Activated CD8-positive, alpha-beta T cell treated with anti-CD3 and anti-CD28 coated beads, Interleukin-2, amount 10 ng/mL, durations not matched to agents 7 days and 5 days (primary cell): ENCODE measurements at regions not wholly inside any gene's neighbourhood (a gene's known extent, or its start where the extent isn't known, plus 50 kb on each side); places are given as distances from the start of the nearest gene placed in this dataset.

ENCODE experiments used
- ATAC-seq: fragments of 150-1000 bp; cut with Tn5 transposase; one replicate; pipeline ENCODE4 v1.10.0; 2021; ENCODE audit warnings: moderate library complexity
- CTCF ChIA-PET: fragments of 350-600 bp; sonication (Branson Sonifier 250); formaldehyde crosslinking; loops from one replicate; lab custom pipeline; 2021; ENCODE audit warnings: antibody characterized with exemption; lab: Charles Lee
- POLR2A ChIA-PET: fragments of 350-600 bp; sonication (Branson Sonifier 250); formaldehyde crosslinking; loops from one replicate; lab custom pipeline; 2021; ENCODE audit warnings: antibody characterized with exemption; lab: Charles Lee
- DNase-seq: peaks from one replicate; pipeline ENCODE4 v3.0.0-alpha.2; 2020
- H3K27ac Mint-ChIP-seq: one replicate; pipeline ENCODE4 v1.8.0; 2021; ENCODE audit warnings: mild to moderate bottlenecking, mixed read lengths
- H3K27me3 Mint-ChIP-seq: one replicate; pipeline ENCODE4 v1.8.0; 2021; ENCODE audit warnings: low read depth, mixed read lengths
- H3K36me3 Mint-ChIP-seq: one replicate; pipeline ENCODE4 v1.8.0; 2021; ENCODE audit warnings: low read depth, mixed read lengths
- H3K4me1 Mint-ChIP-seq: one replicate; pipeline ENCODE4 v1.8.0; 2021; ENCODE audit warnings: low read depth, mixed read lengths
- H3K4me3 Mint-ChIP-seq: one replicate; pipeline ENCODE4 v1.8.0; 2021; ENCODE audit warnings: mild to moderate bottlenecking, mixed read lengths
- H3K9me3 Mint-ChIP-seq: one replicate; pipeline ENCODE4 v1.8.0; 2022; ENCODE audit warnings: mixed read lengths; ENCODE audit not compliant: insufficient read depth

GRCh38 chr2:67808112-67808511 lies 254.7 kb downstream of the C1D start:
- DNase-seq (no peak), ATAC-seq (no peak)
- CTCF ChIA-PET, result no interaction called here
- H3K4me3 Mint-ChIP-seq, result no peak overlapping the region
- peaks cover 9% of the 10 kb centered on the region for H3K9me3 Mint-ChIP-seq
- POLR2A ChIA-PET, result no interaction called here
- no peaks in the 10 kb centered on the region for H3K4me1 Mint-ChIP-seq
- no peak overlapping the region for H3K27ac Mint-ChIP-seq
- no peaks in the 10 kb centered on the region for H3K27me3 Mint-ChIP-seq
- H3K36me3 Mint-ChIP-seq, result no peaks in the 10 kb centered on the region

GRCh38 chr2:67812682-67813081 lies 250.1 kb downstream of the C1D start:
- Mint-ChIP-seq H3K36me3 (no peaks in the 10 kb centered on the region), H3K27ac (no peak overlapping the region), H3K4me3 (no peak overlapping the region), H3K9me3 (peaks cover 9% of the 10 kb centered on the region), H3K4me1 (no peaks in the 10 kb centered on the region), H3K27me3 (no peaks in the 10 kb centered on the region)
- DNase-seq (no peak), ATAC-seq (no peak)
- CTCF ChIA-PET, result no interaction called here
- POLR2A ChIA-PET, result no interaction called here

DNA sequence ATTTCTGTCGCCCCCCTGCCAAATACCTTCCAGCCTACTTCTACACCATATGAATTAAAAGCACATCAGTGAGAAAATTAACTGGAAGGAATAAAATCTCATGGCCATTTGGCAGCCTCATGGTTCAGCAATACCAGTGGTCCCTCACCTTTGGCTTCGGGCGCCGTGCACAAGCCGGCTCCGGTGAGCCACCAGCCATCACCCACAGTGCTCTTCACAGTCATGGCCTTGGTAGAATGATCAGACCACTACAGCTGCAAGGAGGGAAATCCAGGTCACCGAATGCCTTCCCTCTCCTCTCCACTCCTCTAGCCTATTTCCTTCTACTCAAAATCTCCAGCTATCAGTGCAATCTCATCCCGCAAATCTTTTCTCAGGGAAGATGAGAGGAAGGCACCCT lies 239.1 kb downstream of the C1D start:
- POLR2A ChIA-PET, result no interaction called here
- CTCF ChIA-PET, result no interaction called here

DNA sequence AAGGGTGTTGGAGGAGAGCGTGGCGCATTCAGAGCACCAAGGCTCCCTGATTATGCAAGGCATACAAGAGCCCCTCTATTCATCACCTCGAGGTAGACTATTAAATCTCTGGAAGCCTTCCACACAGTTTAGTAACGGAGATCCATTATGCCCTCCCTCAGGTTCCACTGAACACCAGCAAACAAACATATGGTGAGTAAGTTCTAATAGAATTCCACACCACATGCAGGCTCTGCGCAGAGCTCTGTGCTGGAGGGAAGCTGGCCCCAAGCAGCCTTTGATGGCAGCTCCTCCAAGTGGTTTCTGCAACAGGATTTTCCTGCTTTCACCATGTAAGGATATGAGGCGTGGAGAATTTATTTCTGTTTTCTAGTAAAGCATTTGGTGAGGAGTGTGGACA lies 238.6 kb downstream of the C1D start:
- Mint-ChIP-seq H3K27me3 (no peaks in the 10 kb centered on the region), H3K9me3 (no peaks in the 10 kb centered on the region), H3K4me1 (no peaks in the 10 kb centered on the region), H3K36me3 (no peaks in the 10 kb centered on the region), H3K27ac (no peak overlapping the region), H3K4me3 (no peak overlapping the region)
- no peak for DNase-seq
- ChIA-PET CTCF (no interaction called here), POLR2A (no interaction called here)
- ATAC-seq, result no peak

More for the DNA sequence above, 239.1 kb downstream of the C1D start:
- ATAC-seq (no peak), DNase-seq (no peak)
- H3K9me3 Mint-ChIP-seq, result no peaks in the 10 kb centered on the region
- H3K4me3 Mint-ChIP-seq, result no peak overlapping the region
- H3K27me3 Mint-ChIP-seq, result no peaks in the 10 kb centered on the region
- no peak overlapping the region for H3K27ac Mint-ChIP-seq
- H3K36me3 Mint-ChIP-seq, result no peaks in the 10 kb centered on the region
- no peaks in the 10 kb centered on the region for H3K4me1 Mint-ChIP-seq

- Mint-ChIP-seq H3K4me1 (no peaks in the 10 kb centered on the region), H3K9me3 (no peaks in the 10 kb centered on the region), H3K27ac (no peak overlapping the region), H3K36me3 (no peaks in the 10 kb centered on the region), H3K4me3 (no peak overlapping the region), H3K27me3 (no peaks in the 10 kb centered on the region)
- ATAC-seq (no peak), DNase-seq (no peak)
- POLR2A ChIA-PET, result no interaction called here
- CTCF ChIA-PET, result no interaction called here
Observed at GRCh38 chr2:67825476-67825875, 237.3 kb downstream of the C1D start.

GRCh38 chr2:67828066-67828465 lies 234.7 kb downstream of the C1D start:
- no peaks in the 10 kb centered on the region for H3K36me3 Mint-ChIP-seq
- H3K27me3 Mint-ChIP-seq, result no peaks in the 10 kb centered on the region
- CTCF ChIA-PET, result no interaction called here
- H3K4me3 Mint-ChIP-seq, result no peak overlapping the region
- DNase-seq (no peak), ATAC-seq (no peak)
- POLR2A ChIA-PET, result no interaction called here
- no peak overlapping the region for H3K27ac Mint-ChIP-seq
- H3K4me1 Mint-ChIP-seq, result no peaks in the 10 kb centered on the region
- H3K9me3 Mint-ChIP-seq, result no peaks in the 10 kb centered on the region

GRCh38 chr2:67829470-67829869 lies 233.3 kb downstream of the C1D start:
- Mint-ChIP-seq H3K9me3 (no peaks in the 10 kb centered on the region), H3K27me3 (no peaks in the 10 kb centered on the region), H3K27ac (no peak overlapping the region), H3K4me3 (no peak overlapping the region), H3K36me3 (no peaks in the 10 kb centered on the region), H3K4me1 (no peaks in the 10 kb centered on the region)
- ATAC-seq, result no peak
- no peak for DNase-seq
- POLR2A ChIA-PET, result no interaction called here
- CTCF ChIA-PET, result no interaction called here

DNA sequence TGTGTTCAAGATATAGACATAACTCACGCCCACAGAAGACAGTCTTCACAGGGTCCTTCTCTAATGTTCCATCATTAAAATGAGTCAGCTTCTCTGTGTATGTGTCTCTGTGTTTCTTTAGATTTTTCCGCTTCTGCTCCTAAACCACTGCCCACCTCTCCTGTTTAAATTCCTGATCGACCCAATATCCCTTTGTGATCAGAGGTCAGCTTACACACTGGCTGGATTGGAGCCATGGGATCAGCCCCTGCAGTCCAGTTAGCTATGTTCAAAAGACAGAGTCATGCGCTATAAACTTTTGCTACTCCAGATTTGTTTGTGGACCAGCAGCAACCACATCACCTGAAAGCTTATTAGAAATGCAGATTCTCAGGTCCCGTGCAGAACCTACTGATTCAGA lies 229.2 kb downstream of the C1D start:
- no peak for ATAC-seq
- ChIA-PET CTCF (no interaction called here), POLR2A (no interaction called here)
- no peak overlapping the region for H3K27ac Mint-ChIP-seq
- H3K36me3 Mint-ChIP-seq, result no peaks in the 10 kb centered on the region
- no peaks in the 10 kb centered on the region for H3K9me3 Mint-ChIP-seq
- no peak for DNase-seq
- no peak overlapping the region for H3K4me3 Mint-ChIP-seq
- no peaks in the 10 kb centered on the region for H3K27me3 Mint-ChIP-seq
- no peaks in the 10 kb centered on the region for H3K4me1 Mint-ChIP-seq

DNA sequence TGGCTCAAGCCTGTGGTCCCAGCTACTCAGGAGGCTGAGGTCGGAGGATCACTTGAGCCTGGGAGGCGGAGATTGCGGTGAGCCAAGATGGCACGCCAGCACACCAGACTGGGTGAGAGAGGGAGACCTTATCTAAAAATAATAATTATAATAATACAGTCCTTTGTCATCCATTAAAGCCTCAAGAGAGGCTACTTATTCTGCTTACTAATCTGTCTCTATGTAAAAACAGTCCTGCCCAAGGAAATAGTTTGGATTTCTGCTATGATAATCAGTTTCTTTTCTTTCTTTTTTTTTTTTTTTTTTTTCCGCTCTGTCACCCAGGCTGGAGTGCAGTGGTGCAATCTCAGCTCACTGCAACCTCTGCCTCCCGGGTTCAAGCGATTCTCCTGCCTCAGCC lies 228.3 kb downstream of the C1D start:
- Mint-ChIP-seq H3K4me3 (no peak overlapping the region), H3K4me1 (no peaks in the 10 kb centered on the region), H3K9me3 (no peaks in the 10 kb centered on the region), H3K27me3 (no peaks in the 10 kb centered on the region), H3K36me3 (no peaks in the 10 kb centered on the region), H3K27ac (no peak overlapping the region)
- CTCF ChIA-PET, result no interaction called here
- POLR2A ChIA-PET, result no interaction called here
- no peak for DNase-seq
- no peak for ATAC-seq

- CTCF ChIA-PET, result interaction anchor here (0.9 kb wide), 1 partner anchor 11 kb away, joined by 3 read pairs; no protein-coding TSS in a partner anchor
- DNase-seq (no peak), ATAC-seq (no peak)
- Mint-ChIP-seq H3K27me3 (no peaks in the 10 kb centered on the region), H3K4me1 (no peaks in the 10 kb centered on the region), H3K36me3 (no peaks in the 10 kb centered on the region), H3K4me3 (no peak overlapping the region), H3K9me3 (no peaks in the 10 kb centered on the region), H3K27ac (no peak overlapping the region)
- POLR2A ChIA-PET, result no interaction called here
Observed at GRCh38 chr2:67835266-67835665, 227.5 kb downstream of the C1D start.

DNA sequence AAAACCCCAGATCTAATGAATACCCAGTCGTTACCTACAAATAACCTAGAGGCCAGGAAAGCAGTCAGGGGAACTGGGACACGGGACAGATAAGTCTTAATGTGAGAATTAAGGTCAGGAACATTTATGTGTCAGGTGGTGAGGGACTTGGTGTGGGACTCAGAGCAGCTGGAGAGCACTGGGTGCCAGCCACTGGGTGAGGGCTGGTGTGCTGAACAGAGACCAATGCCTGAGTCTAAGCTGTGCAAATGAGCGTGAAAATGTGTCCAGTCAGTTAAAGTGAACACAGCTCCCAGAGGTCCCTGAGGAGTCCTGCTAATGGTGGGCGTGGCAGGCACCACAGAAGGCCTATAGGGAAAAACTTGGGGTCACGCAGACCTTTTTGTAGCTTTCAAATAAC lies 225.9 kb downstream of the C1D start:
- ATAC-seq, result no peak
- Mint-ChIP-seq H3K27ac (no peak overlapping the region), H3K27me3 (no peaks in the 10 kb centered on the region), H3K4me1 (no peaks in the 10 kb centered on the region), H3K9me3 (no peaks in the 10 kb centered on the region), H3K4me3 (no peak overlapping the region), H3K36me3 (no peaks in the 10 kb centered on the region)
- ChIA-PET CTCF (no interaction called here), POLR2A (no interaction called here)
- DNase-seq, result no peak

DNA sequence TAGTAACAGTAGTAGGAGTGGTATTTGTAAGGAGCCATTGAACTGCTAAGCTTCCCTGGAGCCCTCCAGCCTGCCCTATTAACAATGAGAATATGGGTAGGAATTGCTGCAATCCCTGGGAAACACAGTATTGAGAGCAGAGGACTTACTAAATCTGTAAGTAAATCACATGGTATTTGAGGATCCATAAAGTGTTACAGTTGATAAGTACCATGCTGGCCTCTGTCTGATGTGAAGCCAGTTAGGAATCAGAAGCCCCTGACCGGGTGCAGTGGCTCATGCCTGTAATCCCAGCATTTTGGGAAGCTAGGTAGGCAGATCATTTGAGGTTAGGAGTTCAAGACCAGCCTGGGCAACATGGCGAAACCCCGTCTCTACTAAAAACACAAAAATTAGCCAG lies 224.6 kb downstream of the C1D start:
- no peaks in the 10 kb centered on the region for H3K4me1 Mint-ChIP-seq

DNA sequence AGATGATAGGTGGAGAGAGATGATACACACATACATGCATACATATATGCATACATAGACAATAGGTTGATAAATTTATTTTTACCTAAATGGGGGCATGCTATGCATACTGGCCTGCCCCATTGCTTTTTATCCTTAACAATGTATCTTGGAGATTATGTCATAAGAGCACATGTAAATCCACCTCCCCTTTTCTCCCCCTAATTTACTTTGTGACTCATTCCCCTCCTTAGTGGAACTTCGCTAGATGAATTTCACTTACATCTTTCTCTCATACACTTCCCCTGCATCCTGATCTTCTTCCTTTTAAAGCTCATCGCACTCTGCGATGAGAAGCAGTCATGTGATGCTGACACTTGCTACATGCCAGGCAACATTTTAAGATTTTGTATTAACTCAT lies 223.6 kb downstream of the C1D start:
- H3K4me3 Mint-ChIP-seq, result no peak overlapping the region
- no peak for DNase-seq
- POLR2A ChIA-PET, result no interaction called here
- no peaks in the 10 kb centered on the region for H3K4me1 Mint-ChIP-seq
- ATAC-seq, result no peak
- H3K9me3 Mint-ChIP-seq, result no peaks in the 10 kb centered on the region
- CTCF ChIA-PET, result no interaction called here
- no peak overlapping the region for H3K27ac Mint-ChIP-seq
- no peaks in the 10 kb centered on the region for H3K36me3 Mint-ChIP-seq
- H3K27me3 Mint-ChIP-seq, result no peaks in the 10 kb centered on the region

More for the DNA sequence above, 224.6 kb downstream of the C1D start:
- Mint-ChIP-seq H3K36me3 (no peaks in the 10 kb centered on the region), H3K27me3 (no peaks in the 10 kb centered on the region), H3K27ac (no peak overlapping the region), H3K4me3 (no peak overlapping the region), H3K9me3 (no peaks in the 10 kb centered on the region)
- POLR2A ChIA-PET, result no interaction called here
- CTCF ChIA-PET, result interaction anchor here (0.6 kb wide), 1 partner anchor 544 kb away, joined by 3 read pairs; no protein-coding TSS in a partner anchor
- DNase-seq, result no peak
- no peak for ATAC-seq
